Effector memory CD8-positive, alpha-beta T cell (primary cell): ENCODE measurements at regions not wholly inside any gene's neighbourhood (a gene's known extent, or its start where the extent isn't known, plus 50 kb on each side); places are given as distances from the start of the nearest gene placed in this dataset.

Experiments
- ATAC-seq: fragments of 150-1000 bp; cut with Tn5 transposase; replicated peaks from 2 replicates; pipeline ENCODE4 v1.10.0; 2021; ENCODE audit warnings: mild to moderate bottlenecking, moderate library complexity
- DNase-seq, 3 experiments: peaks; one replicate each; pipeline ENCODE4 v3.0.0; 2021
- H3K27ac Mint-ChIP-seq, 2 donors: one replicate each; pipeline ENCODE4 v1.8.0; 2022; ENCODE audit warnings: mild to moderate bottlenecking in 2 of 2, mixed read lengths in 2 of 2, moderate library complexity in 2 of 2
- H3K27me3 Mint-ChIP-seq, 2 donors: one replicate each; pipeline ENCODE4 v1.8.0; 2022; ENCODE audit warnings: mixed read lengths in 2 of 2
- H3K36me3 Mint-ChIP-seq: one replicate; pipeline ENCODE4 v1.8.0; 2022; ENCODE audit warnings: mild to moderate bottlenecking, moderate library complexity, mixed read lengths; ENCODE audit not compliant: insufficient read depth
- H3K4me1 Mint-ChIP-seq, 2 donors: one replicate each; pipeline ENCODE4 v1.8.0; 2022; ENCODE audit warnings: low read depth in 2 of 2, mixed read lengths in 2 of 2
- H3K4me3 Mint-ChIP-seq, 2 donors: one replicate each; pipeline ENCODE4 v1.8.0; 2022; ENCODE audit warnings: mild to moderate bottlenecking in 2 of 2, mixed read lengths in 2 of 2, moderate library complexity in 2 of 2
- H3K9me3 Mint-ChIP-seq, 2 donors: one replicate each; pipeline ENCODE4 v1.8.0; 2022; ENCODE audit warnings: mixed read lengths in 2 of 2

DNA sequence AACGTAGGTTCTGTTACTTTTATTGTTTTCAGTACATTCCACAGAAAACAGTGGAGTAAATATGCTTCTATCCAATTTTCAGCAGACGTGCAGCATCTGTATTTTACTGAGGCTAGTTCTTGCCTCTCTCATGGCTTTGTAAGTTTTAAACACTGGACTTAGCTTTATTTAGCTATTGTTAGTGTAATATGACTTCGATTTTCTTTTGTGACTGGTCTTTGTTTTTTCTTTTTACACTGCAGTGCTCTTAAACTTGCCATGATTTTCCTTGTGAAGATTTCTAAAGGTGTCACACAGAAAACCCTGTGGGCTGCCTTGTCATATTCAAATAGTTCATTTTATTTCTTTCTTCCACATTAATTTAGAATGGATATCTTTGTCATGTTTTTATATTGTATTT is 1234.9 kb upstream of the CITED2 start:
- ATAC-seq: no peak
- Mint-ChIP-seq H3K27me3 (no peaks in the 10 kb centered on the region), H3K27ac (no peak overlapping the region)

DNA sequence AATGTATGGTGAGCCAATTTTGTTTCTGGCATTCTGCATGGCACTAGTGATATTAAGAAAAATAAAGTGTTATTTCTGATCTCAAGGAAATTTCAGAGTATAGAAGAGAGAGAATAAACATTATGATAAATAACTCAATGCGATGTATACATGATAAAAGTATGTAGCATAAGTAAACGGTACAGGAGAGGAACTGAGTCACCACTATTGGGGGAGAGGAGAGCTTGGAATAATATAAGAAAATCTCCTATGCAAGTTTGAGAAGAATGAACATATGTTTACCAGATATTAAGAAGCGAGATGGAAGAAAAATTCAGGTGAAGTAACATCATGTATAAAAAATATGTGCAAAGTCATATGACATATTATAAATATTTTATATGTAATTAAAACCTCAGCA is 1230.3 kb upstream of the CITED2 start:
- H3K36me3 Mint-ChIP-seq: no peaks in the 10 kb centered on the region
- H3K9me3 Mint-ChIP-seq: no peaks in the 10 kb centered on the region
- DNase-seq: no peak
- no peak overlapping the region for H3K4me3 Mint-ChIP-seq
- no peaks in the 10 kb centered on the region for H3K4me1 Mint-ChIP-seq
- no peak for ATAC-seq
- no peak overlapping the region for H3K27ac Mint-ChIP-seq
- H3K27me3 Mint-ChIP-seq: peaks cover 0 to 13% of the 10 kb centered on the region in 2 donors

More for the DNA sequence above, 1234.9 kb upstream of the CITED2 start:
- no peak for DNase-seq
- Mint-ChIP-seq H3K4me1 (no peaks in the 10 kb centered on the region), H3K9me3 (no peaks in the 10 kb centered on the region), H3K4me3 (no peak overlapping the region), H3K36me3 (no peaks in the 10 kb centered on the region)

DNA sequence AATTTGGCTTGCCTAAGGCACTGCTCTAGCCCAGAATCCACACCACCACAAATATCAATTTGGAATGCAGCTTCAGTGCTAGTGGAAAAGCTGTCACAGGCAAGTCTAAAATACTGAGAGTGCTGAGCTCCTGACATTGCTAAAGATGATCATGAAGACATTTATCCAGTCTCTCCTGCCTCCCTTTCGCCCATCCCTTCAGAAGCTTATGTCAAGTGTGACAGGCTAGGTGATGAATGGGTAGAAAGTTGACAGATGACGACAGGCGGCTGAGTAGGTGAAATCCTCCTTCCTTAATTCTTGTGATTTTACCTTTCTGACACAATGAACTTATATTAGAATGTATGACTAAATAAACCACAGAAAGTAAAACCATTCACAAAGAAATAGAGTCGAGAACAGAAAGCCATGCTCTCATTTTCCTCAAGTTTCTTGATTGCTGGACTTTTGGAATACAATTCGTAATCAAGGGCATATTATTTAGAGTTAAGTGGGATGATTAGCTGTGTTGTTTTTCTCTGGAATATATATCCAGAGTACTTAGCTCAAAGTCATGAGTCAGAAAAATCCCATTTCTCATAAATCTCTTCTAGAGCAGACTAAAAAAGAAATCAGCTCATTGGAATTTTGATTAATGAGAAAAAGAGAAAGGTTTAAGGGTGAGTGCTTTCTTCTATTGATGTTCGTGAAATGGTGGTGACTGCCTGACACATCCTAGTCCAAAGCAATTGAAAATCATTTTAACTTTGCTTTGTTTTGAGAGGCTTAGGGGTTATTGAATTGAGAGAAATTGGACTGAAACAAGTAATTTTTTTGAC is 1228.2 kb upstream of the CITED2 start:
- ATAC-seq: no peak
- H3K4me3 Mint-ChIP-seq: no peak overlapping the region
- H3K36me3 Mint-ChIP-seq: no peaks in the 10 kb centered on the region
- H3K27me3 Mint-ChIP-seq: peaks cover 0 to 13% of the 10 kb centered on the region in 2 donors
- H3K27ac Mint-ChIP-seq: no peak overlapping the region
- no peak for DNase-seq
- no peaks in the 10 kb centered on the region for H3K9me3 Mint-ChIP-seq
- H3K4me1 Mint-ChIP-seq: no peaks in the 10 kb centered on the region

DNA sequence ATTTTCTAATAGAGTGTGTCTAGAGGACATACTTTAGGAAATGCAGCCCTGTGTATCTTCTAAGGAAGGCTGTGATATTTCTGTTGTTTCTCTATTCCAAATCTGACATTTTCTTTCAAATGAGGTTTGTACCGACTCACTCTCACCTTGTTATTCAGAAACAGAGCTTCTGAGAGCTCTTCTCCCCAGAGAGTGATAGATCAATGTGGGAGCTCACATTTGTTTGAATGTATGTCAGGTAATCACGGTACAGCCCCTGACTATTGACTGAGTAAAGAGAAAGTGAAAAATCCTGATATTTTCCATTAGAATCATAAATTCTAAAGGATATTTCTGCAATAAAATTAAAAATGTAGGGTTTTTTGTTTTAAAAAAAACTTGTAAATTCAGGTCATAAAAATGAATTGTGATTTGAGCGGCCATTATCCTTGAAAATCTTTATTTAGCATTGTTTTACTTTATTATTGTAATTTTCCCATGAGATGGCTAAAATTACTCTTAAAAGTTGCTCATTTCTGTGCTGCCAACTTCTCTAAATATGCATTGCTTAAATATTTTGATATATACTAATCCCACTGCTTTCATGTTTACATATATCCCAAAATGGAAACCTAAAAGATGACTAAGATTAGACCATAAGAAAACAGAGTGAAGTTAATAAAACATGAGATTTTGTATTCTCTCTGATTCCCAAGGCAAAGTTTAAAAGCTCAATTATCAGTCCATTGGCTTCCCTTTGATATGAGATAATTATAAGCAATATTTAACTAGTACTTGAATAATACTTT is 1226.8 kb upstream of the CITED2 start:
- Mint-ChIP-seq H3K36me3 (no peaks in the 10 kb centered on the region), H3K9me3 (no peaks in the 10 kb centered on the region), H3K4me1 (no peaks in the 10 kb centered on the region), H3K27ac (no peak overlapping the region), H3K27me3 (peaks cover 0 to 13% of the 10 kb centered on the region in 2 donors), H3K4me3 (no peak overlapping the region)
- ATAC-seq (no peak), DNase-seq (no peak)

DNA sequence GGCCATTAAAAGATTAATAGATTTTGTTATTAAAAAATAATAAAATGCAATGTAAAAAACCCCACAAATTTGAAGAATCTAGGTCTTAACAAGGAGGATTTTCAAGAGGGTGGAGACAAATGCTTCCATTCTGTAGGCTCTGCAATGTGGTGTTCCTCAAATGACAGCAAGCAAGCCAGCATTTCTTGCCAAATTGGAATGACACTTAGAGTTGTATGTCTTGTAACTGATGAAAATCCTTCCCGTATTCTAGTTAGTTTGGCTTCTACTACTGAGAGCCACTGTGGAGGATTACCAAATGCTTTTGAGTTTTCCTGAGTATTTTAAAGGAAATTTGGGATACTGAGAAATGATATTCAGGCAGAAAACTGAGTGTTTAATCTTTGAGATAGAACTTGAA is 1225.5 kb upstream of the CITED2 start:
- H3K4me3 Mint-ChIP-seq: no peak overlapping the region
- DNase-seq: no peak
- no peaks in the 10 kb centered on the region for H3K36me3 Mint-ChIP-seq
- no peak for ATAC-seq
- no peaks in the 10 kb centered on the region for H3K4me1 Mint-ChIP-seq
- H3K27me3 Mint-ChIP-seq: peaks cover 0 to 13% of the 10 kb centered on the region in 2 donors
- H3K27ac Mint-ChIP-seq: no peak overlapping the region
- no peaks in the 10 kb centered on the region for H3K9me3 Mint-ChIP-seq

DNA sequence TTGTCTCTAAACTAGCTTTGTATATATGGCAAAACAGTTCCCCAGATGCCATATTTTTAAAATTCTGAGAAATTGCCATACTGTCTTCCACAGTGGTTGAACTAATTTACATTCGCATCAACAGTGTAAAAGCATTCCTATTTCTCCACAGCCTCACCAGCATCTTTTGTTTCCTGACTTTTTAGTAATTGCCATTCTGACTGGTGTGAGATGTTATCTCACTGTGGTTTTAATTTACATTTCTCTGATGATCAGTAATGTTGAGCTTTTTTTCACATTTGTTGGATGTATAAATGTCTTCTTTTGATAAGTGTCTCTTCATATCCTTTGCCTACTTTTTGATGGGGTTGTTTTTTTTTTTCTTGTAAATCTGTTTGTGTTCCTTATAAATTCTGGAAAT is 1222.7 kb upstream of the CITED2 start:
- Mint-ChIP-seq H3K4me3 (no peak overlapping the region), H3K27ac (no peak overlapping the region), H3K4me1 (no peaks in the 10 kb centered on the region), H3K36me3 (no peaks in the 10 kb centered on the region), H3K9me3 (no peaks in the 10 kb centered on the region), H3K27me3 (peaks cover 0 to 8% of the 10 kb centered on the region in 2 donors)
- DNase-seq: no peak
- ATAC-seq: no peak

DNA sequence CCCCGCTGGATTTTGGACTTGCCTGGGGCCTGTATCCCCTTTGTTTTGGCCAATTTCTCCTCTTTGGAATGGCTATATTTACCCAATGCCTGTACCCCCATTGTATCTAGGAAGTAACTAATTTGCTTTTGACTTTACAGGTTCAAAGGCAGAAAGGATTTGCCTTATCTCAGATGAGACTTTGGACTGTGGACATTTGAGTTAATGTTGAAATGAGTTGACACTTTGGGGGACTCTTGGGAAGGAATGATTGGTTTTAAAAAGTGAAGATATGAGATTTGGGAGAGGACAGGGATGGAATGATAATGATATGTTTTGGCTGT is 1220.3 kb upstream of the CITED2 start:
- ATAC-seq: no peak
- Mint-ChIP-seq H3K27me3 (no peaks in the 10 kb centered on the region), H3K4me1 (no peaks in the 10 kb centered on the region), H3K9me3 (no peaks in the 10 kb centered on the region), H3K36me3 (no peaks in the 10 kb centered on the region), H3K27ac (no peak overlapping the region), H3K4me3 (no peak overlapping the region)
- DNase-seq: no peak

DNA sequence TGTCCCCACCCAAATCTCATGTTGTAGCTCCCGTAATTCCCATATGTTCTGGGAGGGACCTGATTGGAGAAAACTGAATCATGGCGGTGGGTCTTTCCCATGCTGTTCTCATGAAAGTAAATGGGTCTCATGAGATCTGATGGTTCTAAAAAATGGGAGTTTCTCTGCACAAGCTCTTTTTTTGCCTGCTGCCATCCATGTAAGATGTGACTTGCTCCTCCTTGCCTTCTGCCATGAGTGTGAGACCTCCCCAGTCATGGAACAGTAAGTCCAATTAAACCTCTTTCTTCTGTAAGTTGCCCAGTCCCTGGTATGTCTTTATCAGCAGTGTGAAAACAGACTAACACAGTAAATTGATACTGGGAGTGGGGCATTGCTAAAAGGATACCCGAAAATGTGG is 1218.4 kb upstream of the CITED2 start:
- Mint-ChIP-seq H3K27ac (no peak overlapping the region), H3K27me3 (no peaks in the 10 kb centered on the region), H3K9me3 (no peaks in the 10 kb centered on the region), H3K4me3 (no peak overlapping the region), H3K36me3 (no peaks in the 10 kb centered on the region), H3K4me1 (no peaks in the 10 kb centered on the region)
- DNase-seq: no peak
- ATAC-seq: no peak

DNA sequence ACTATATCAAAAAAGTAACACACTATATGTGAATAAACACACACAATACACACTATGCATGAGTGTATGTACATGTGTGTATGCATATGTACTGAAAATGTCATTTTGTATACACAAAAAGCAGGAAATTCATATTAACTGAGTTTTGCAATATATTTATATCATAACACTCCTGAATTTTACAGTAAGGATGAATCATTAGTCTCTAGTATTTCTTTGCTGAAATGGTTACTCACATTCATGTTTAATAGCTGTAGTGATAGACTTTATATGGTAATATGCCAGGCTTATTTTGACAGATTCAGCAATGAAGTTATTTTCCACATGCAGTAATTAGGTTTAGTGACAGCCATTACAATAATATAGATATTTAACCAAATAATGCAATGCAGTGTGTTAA is 1216.2 kb upstream of the CITED2 start:
- Mint-ChIP-seq H3K4me3 (no peak overlapping the region), H3K27me3 (no peaks in the 10 kb centered on the region), H3K27ac (no peak overlapping the region), H3K4me1 (no peaks in the 10 kb centered on the region), H3K36me3 (no peaks in the 10 kb centered on the region), H3K9me3 (no peaks in the 10 kb centered on the region)
- ATAC-seq (no peak), DNase-seq (no peak)

DNA sequence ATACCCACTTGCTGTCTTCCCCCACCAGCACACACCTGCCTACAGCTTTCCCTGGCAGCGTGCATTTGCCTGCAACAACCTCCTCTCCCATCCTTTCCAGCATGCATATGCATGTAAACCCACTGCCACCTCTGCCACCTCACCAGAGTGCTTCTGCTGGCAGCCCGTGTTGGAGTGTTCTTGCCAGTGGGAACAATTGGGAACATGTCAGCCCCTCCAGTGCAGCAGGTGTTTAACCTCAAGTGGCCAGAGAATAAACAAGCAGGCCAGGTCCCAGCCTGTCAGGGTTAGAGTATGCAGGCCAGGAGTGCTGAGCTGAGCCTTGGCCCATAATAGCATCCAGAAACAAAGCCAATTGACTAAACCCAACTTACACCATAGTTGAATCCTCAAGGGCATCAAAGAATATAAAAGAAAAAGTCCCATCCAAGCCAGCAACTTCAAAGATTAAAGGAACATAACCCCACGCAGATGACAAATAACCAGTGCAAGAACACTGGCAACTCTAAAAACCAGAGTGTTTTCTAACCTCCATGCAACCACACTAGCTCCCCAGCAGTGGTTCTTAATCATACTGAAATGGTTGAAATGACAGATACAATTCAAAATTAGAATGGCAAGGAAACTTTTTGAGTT is 1212.1 kb upstream of the CITED2 start:
- Mint-ChIP-seq H3K4me1 (no peaks in the 10 kb centered on the region), H3K36me3 (no peaks in the 10 kb centered on the region), H3K9me3 (no peaks in the 10 kb centered on the region), H3K27ac (no peak overlapping the region), H3K27me3 (no peaks in the 10 kb centered on the region), H3K4me3 (no peak overlapping the region)
- DNase-seq (no peak), ATAC-seq (no peak)

DNA sequence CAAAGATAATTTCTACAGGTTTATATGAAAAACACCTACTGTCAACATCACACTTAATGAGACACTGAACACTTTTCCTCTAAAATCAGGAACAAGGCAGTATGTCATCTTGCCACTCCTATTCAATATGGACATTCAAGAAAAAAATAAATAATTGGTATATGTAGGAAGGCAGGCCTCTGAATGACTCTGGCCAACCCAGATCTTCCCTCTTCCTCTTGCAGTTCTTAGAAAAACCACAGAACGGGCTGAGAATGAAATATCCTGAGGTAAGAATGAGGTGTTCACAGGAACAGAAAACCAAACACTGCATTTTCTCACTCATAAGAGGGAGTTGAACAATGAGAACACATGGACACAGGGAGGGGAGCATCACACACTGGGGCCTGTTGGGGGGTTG is 1207.2 kb upstream of the CITED2 start:
- ATAC-seq (no peak), DNase-seq (no peak)
- Mint-ChIP-seq H3K9me3 (no peaks in the 10 kb centered on the region), H3K36me3 (no peaks in the 10 kb centered on the region), H3K4me1 (no peaks in the 10 kb centered on the region), H3K4me3 (no peak overlapping the region), H3K27me3 (peaks cover 0 to 5% of the 10 kb centered on the region in 2 donors), H3K27ac (no peak overlapping the region)

DNA sequence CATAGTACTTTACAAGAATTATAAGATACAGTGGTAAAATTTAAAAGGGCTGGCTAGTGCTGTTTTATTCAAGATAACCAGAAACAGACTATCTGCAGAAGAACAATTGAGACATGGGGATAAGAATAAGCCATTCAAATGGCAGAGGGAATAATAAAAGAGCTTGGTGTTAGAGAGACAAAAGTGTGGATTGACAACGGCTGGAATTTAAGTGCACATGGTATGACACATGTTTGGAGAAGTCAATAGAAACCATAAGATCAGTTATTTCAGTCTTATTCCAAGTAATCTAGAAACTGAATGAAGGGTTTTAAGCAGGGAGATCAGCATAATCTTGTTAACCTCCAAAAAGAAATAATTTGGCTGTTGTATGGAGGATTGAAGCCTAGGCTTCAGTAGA is 1205.5 kb upstream of the CITED2 start:
- DNase-seq (no peak), ATAC-seq (no peak)
- H3K4me1 Mint-ChIP-seq: no peaks in the 10 kb centered on the region
- H3K36me3 Mint-ChIP-seq: no peaks in the 10 kb centered on the region
- no peak overlapping the region for H3K27ac Mint-ChIP-seq
- no peak overlapping the region for H3K4me3 Mint-ChIP-seq
- peaks cover 0 to 10% of the 10 kb centered on the region in 2 donors for H3K27me3 Mint-ChIP-seq
- no peaks in the 10 kb centered on the region for H3K9me3 Mint-ChIP-seq

DNA sequence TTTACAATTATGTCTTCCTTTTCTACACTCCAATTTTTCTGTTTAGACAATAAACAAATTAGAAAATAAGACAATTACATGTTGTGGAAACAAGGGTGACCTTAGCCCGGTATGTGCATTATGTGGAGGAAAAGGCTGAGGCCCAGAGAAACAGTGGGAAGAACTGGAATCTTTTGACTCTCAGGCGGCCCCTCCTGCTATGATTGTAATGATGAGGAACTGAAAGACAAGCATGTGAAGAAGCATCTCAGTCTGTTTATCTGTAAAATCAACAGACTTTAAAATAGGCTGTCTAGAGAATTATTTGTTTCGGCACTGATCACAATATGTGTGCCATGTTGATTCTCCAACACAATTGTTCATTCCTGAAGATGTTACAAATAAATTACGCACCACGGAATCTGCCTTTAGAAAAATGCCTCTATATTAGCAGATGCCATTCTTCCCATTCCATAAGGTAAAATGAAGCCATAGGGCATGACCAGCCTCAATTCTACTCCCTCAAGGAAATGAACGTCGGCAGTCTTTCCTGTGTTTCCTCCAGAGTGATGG is 1201.6 kb upstream of the CITED2 start:
- peaks cover 0 to 10% of the 10 kb centered on the region in 2 donors for H3K27me3 Mint-ChIP-seq
- no peak for DNase-seq
- H3K36me3 Mint-ChIP-seq: no peaks in the 10 kb centered on the region
- H3K4me3 Mint-ChIP-seq: no peak overlapping the region
- H3K4me1 Mint-ChIP-seq: no peaks in the 10 kb centered on the region
- no peaks in the 10 kb centered on the region for H3K9me3 Mint-ChIP-seq
- H3K27ac Mint-ChIP-seq: no peak overlapping the region
- ATAC-seq: no peak
